HG02970 (cell line): ENCODE measurements at regions not wholly inside any gene's neighbourhood (a gene's known extent, or its start where the extent isn't known, plus 50 kb on each side); places are given as distances from the start of the nearest gene placed in this dataset.

ENCODE experiments used
- ATAC-seq: cut with Tn5 transposase; IDR thresholded peaks from one replicate; pipeline ENCODE4 v1.9.1; 2021; ENCODE audit warnings: mild to moderate bottlenecking, moderate library complexity, moderate number of reproducible peaks; ENCODE audit not compliant: unreplicated experiment, low FRiP score

GRCh38 chr2:136226903-136227302, 109.0 kb upstream of the CXCR4 start:
- no peak for ATAC-seq

- no peak for ATAC-seq
Measured at GRCh38 chr2:136225950-136226835, 108.2 kb upstream of the CXCR4 start.

GRCh38 chr2:136223274-136223673, 105.3 kb upstream of the CXCR4 start:
- no peak for ATAC-seq

GRCh38 chr2:136222862-136223261, 104.9 kb upstream of the CXCR4 start:
- no peak for ATAC-seq

- no peak for ATAC-seq
Measured at GRCh38 chr2:136221026-136221425, 103.1 kb upstream of the CXCR4 start.

GRCh38 chr2:136219963-136220362, 102.0 kb upstream of the CXCR4 start:
- ATAC-seq, result no peak

GRCh38 chr2:136219341-136219740, 101.4 kb upstream of the CXCR4 start:
- ATAC-seq, result no peak

GRCh38 chr2:136217996-136218395, 100.0 kb upstream of the CXCR4 start:
- ATAC-seq, result no peak

GRCh38 chr2:136215908-136216472, 98.0 kb upstream of the CXCR4 start:
- ATAC-seq, result no peak

- no peak for ATAC-seq
Measured at GRCh38 chr2:136215449-136215848, 97.5 kb upstream of the CXCR4 start.

- no peak for ATAC-seq
Measured at GRCh38 chr2:136214307-136215200, 96.6 kb upstream of the CXCR4 start.

- no peak for ATAC-seq
Measured at GRCh38 chr2:136213836-136214235, 95.9 kb upstream of the CXCR4 start.

GRCh38 chr2:136212426-136213378, 94.8 kb upstream of the CXCR4 start:
- no peak for ATAC-seq

- ATAC-seq, result no peak
Measured at GRCh38 chr2:136211701-136212100, 93.8 kb upstream of the CXCR4 start.

GRCh38 chr2:136210822-136211221, 92.9 kb upstream of the CXCR4 start:
- no peak for ATAC-seq

GRCh38 chr2:136210455-136210805, 92.5 kb upstream of the CXCR4 start:
- no peak for ATAC-seq

- no peak for ATAC-seq
Measured at GRCh38 chr2:136209561-136210454, 91.9 kb upstream of the CXCR4 start.

GRCh38 chr2:136208682-136209420, 90.9 kb upstream of the CXCR4 start:
- ATAC-seq, result no peak
